ENCODE measurements at regions not wholly inside any gene's neighbourhood (a gene's known extent, or its start where the extent isn't known, plus 50 kb on each side); places are given as distances from the start of the nearest gene placed in this dataset.

- TF ChIP-seq CTCF (conservative IDR thresholded peaks at IDR 0.05; ENCODE audit: low read depth), result no peak
- ChIA-PET CTCF (no interaction called here), POLR2A (ENCODE audit: low non-redundant PET) (no interaction called here)
These were observed 70.5 kb upstream of the SFMBT2 start for GRCh38 chr10:7481368-7481765.

GRCh38 chr10:7480742-7481367 is 70.0 kb upstream of the SFMBT2 start:
- ChIA-PET POLR2A (ENCODE audit: low non-redundant PET) (no interaction called here), CTCF (no interaction called here)
- no peak for TF ChIP-seq CTCF (conservative IDR thresholded peaks at IDR 0.05; ENCODE audit: low read depth)
- DNase-seq (ENCODE audit: low spot score), result no peak
- no peak overlapping the region for H3K27ac ChIP-seq

More at GRCh38 chr10:7481368-7481765, 70.5 kb upstream of the SFMBT2 start:
- no peak overlapping the region for H3K27ac ChIP-seq
- DNase-seq (ENCODE audit: low spot score), result no peak

- no peak for TF ChIP-seq CTCF (conservative IDR thresholded peaks at IDR 0.05; ENCODE audit: low read depth)
- ChIA-PET POLR2A (ENCODE audit: low non-redundant PET) (no interaction called here), CTCF (no interaction called here)
- DNase-seq (ENCODE audit: low spot score), result no peak
- no peak overlapping the region for H3K27ac ChIP-seq
These were observed 69.2 kb upstream of the SFMBT2 start for GRCh38 chr10:7479861-7480598.

- DNase-seq (ENCODE audit: low spot score), result no peak
- no peak overlapping the region for H3K27ac ChIP-seq
- ChIA-PET CTCF (no interaction called here), POLR2A (ENCODE audit: low non-redundant PET) (no interaction called here)
- no peak for TF ChIP-seq CTCF (conservative IDR thresholded peaks at IDR 0.05; ENCODE audit: low read depth)
These were observed 68.1 kb upstream of the SFMBT2 start for GRCh38 chr10:7478727-7479457.

- H3K27ac ChIP-seq, result no peak overlapping the region
- no peak for DNase-seq (ENCODE audit: low spot score)
- no peak for TF ChIP-seq CTCF (conservative IDR thresholded peaks at IDR 0.05; ENCODE audit: low read depth)
- ChIA-PET CTCF (no interaction called here), POLR2A (ENCODE audit: low non-redundant PET) (no interaction called here)
These were observed 66.9 kb upstream of the SFMBT2 start for GRCh38 chr10:7477538-7478334.

- H3K27ac ChIP-seq, result no peak overlapping the region
- no peak for DNase-seq (ENCODE audit: low spot score)
- ChIA-PET CTCF (no interaction called here), POLR2A (ENCODE audit: low non-redundant PET) (no interaction called here)
- TF ChIP-seq CTCF (conservative IDR thresholded peaks at IDR 0.05; ENCODE audit: low read depth), result no peak
These were observed 65.1 kb upstream of the SFMBT2 start for GRCh38 chr10:7475939-7476338.

Measured in RWPE1 (cell line).